K562 (cell line): ENCODE measurements at regions not wholly inside any gene's neighbourhood (a gene's known extent, or its start where the extent isn't known, plus 50 kb on each side); places are given as distances from the start of the nearest gene placed in this dataset. TPM values are rescaled to one million over a fixed set of nuclear protein-coding genes. Genes with fewer than 3 reads are reported as not detected.
A peak's percentile ranks its signal among the peaks of the same experiment; 100 is the strongest.

ENCODE experiments used
- microRNA-seq: library from miRNA; unstranded; fragments of <30 nt; microRNA quantifications from one replicate; pipeline ENCODE4, GENCODE V29; 2018; ENCODE audit warnings: borderline microRNAs expressed
- small RNA-seq: library from RNA; depleted of rRNA; stranded (forward); fragments of <200 nt; gene quantifications from one replicate; pipeline ENCODE3, GENCODE V24; 2014

Small RNAs in the stretch of these regions (microRNA-seq; reads per million reads assigned to microRNA genes)
- 45.5 reads per million, percentile 73 among the genes with 10 or more reads in this experiment for gene MIR550A3

Small RNAs in the stretch of these regions (small RNA-seq; reads per million reads assigned to genes)
- 1.2 reads per million, percentile 66 among the genes with 10 or more reads in this experiment for gene MIR550A3
- gene TMSB4XP3: not detected
